ENCODE measurements at regions not wholly inside any gene's neighbourhood (a gene's known extent, or its start where the extent isn't known, plus 50 kb on each side); places are given as distances from the start of the nearest gene placed in this dataset.

GRCh38 chr18:70416496-70416895 is 127.7 kb downstream of the SOCS6 start:
- H2BK120ac ChIP-seq (ENCODE audit: insufficient read depth, low read length, poor library complexity) = no peak overlapping the region
- H4K12ac ChIP-seq (ENCODE audit: low read depth, low read length) = no peak overlapping the region
- no peak for DNase-seq
- H3K9me3 ChIP-seq (ENCODE audit: insufficient read depth, low read depth, low read length) = no peaks in the 10 kb centered on the region
- no peak overlapping the region for H3K4me3 ChIP-seq (ENCODE audit: low read depth, low read length)
- H4K91ac ChIP-seq (ENCODE audit: low read depth, low read length) = no peak overlapping the region
- WGBS (ENCODE audit: extremely low coverage, insufficient coverage, insufficient read length) = no CpG with 5 or more reads among the region's 8 CpGs
- no peaks in the 10 kb centered on the region for H3K79me1 ChIP-seq (ENCODE audit: low read length)
- no peaks in the 10 kb centered on the region for H3K36me3 ChIP-seq (ENCODE audit: control insufficient read depth in 1 of 2, insufficient read depth in 2 of 2, low read length in 2 of 2)
- H2AK5ac ChIP-seq (ENCODE audit: low read length) = no peak overlapping the region
- H3K27me3 ChIP-seq (ENCODE audit: insufficient read depth, low read length) = no peaks in the 10 kb centered on the region
- no peak overlapping the region for H2AFZ ChIP-seq (ENCODE audit: insufficient read depth, low read length, poor library complexity)
- no peak overlapping the region for H2BK5ac ChIP-seq (ENCODE audit: low read depth, low read length, poor library complexity)
- no peak overlapping the region for H3K9ac ChIP-seq (ENCODE audit: low read length)
- H3K4ac ChIP-seq (ENCODE audit: low read depth, low read length) = no peak overlapping the region
- no peaks in the 10 kb centered on the region for H3K79me2 ChIP-seq (ENCODE audit: control insufficient read depth, insufficient read depth, low read length, poor library complexity)
- H3K4me2 ChIP-seq (ENCODE audit: low read length) = no peak overlapping the region
- H3K23ac ChIP-seq (ENCODE audit: low read length) = no peak overlapping the region
- no peak overlapping the region for H2BK12ac ChIP-seq (ENCODE audit: low read length)
- no peak overlapping the region for H3K18ac ChIP-seq (ENCODE audit: low read length)
- no peak overlapping the region for H3K14ac ChIP-seq (ENCODE audit: low read length)
- H4K8ac ChIP-seq (ENCODE audit: low read depth, low read length) = no peak overlapping the region
- no peaks in the 10 kb centered on the region for H3K4me1 ChIP-seq (ENCODE audit: control insufficient read depth in 1 of 2, insufficient read depth in 2 of 2, low read length in 2 of 2)
- H3K27ac ChIP-seq (ENCODE audit: low read depth, low read length) = no peak overlapping the region

- no peak overlapping the region for H3K14ac ChIP-seq (ENCODE audit: low read length)
- H2BK5ac ChIP-seq (ENCODE audit: low read depth, low read length, poor library complexity) = no peak overlapping the region
- no peak overlapping the region for H2BK120ac ChIP-seq (ENCODE audit: insufficient read depth, low read length, poor library complexity)
- H3K27ac ChIP-seq (ENCODE audit: low read depth, low read length) = no peak overlapping the region
- no peaks in the 10 kb centered on the region for H3K36me3 ChIP-seq (ENCODE audit: control insufficient read depth in 1 of 2, insufficient read depth in 2 of 2, low read length in 2 of 2)
- no peaks in the 10 kb centered on the region for H3K79me2 ChIP-seq (ENCODE audit: control insufficient read depth, insufficient read depth, low read length, poor library complexity)
- H2BK12ac ChIP-seq (ENCODE audit: low read length) = no peak overlapping the region
- H2AFZ ChIP-seq (ENCODE audit: insufficient read depth, low read length, poor library complexity) = no peak overlapping the region
- H3K4me3 ChIP-seq (ENCODE audit: low read depth, low read length) = no peak overlapping the region
- H3K9ac ChIP-seq (ENCODE audit: low read length) = no peak overlapping the region
- H3K9me3 ChIP-seq (ENCODE audit: insufficient read depth, low read depth, low read length) = no peaks in the 10 kb centered on the region
- WGBS (ENCODE audit: extremely low coverage, insufficient coverage, insufficient read length) = no CpG with 5 or more reads among the region's 13 CpGs
- no peak overlapping the region for H2AK5ac ChIP-seq (ENCODE audit: low read length)
- no peak overlapping the region for H3K4ac ChIP-seq (ENCODE audit: low read depth, low read length)
- no peak overlapping the region for H3K4me2 ChIP-seq (ENCODE audit: low read length)
- H3K4me1 ChIP-seq (ENCODE audit: control insufficient read depth in 1 of 2, insufficient read depth in 2 of 2, low read length in 2 of 2) = no peaks in the 10 kb centered on the region
- no peak for DNase-seq
- H4K91ac ChIP-seq (ENCODE audit: low read depth, low read length) = no peak overlapping the region
- H3K79me1 ChIP-seq (ENCODE audit: low read length) = no peaks in the 10 kb centered on the region
- H3K27me3 ChIP-seq (ENCODE audit: insufficient read depth, low read length) = no peaks in the 10 kb centered on the region
- no peak overlapping the region for H4K12ac ChIP-seq (ENCODE audit: low read depth, low read length)
- peak overlapping the region; percentile 30 for H3K23ac ChIP-seq (ENCODE audit: low read length)
- H3K18ac ChIP-seq (ENCODE audit: low read length) = no peak overlapping the region
- no peak overlapping the region for H4K8ac ChIP-seq (ENCODE audit: low read depth, low read length)
Observed at GRCh38 chr18:70415823-70416488, 127.1 kb downstream of the SOCS6 start.

- H3K4me3 ChIP-seq (ENCODE audit: low read depth, low read length) = no peak overlapping the region
- H2BK5ac ChIP-seq (ENCODE audit: low read depth, low read length, poor library complexity) = no peak overlapping the region
- H3K23ac ChIP-seq (ENCODE audit: low read length) = no peak overlapping the region
- no peak overlapping the region for H2AK5ac ChIP-seq (ENCODE audit: low read length)
- H3K4me2 ChIP-seq (ENCODE audit: low read length) = no peak overlapping the region
- no peak overlapping the region for H3K18ac ChIP-seq (ENCODE audit: low read length)
- H3K36me3 ChIP-seq (ENCODE audit: control insufficient read depth in 1 of 2, insufficient read depth in 2 of 2, low read length in 2 of 2) = no peaks in the 10 kb centered on the region
- H3K9ac ChIP-seq (ENCODE audit: low read length) = no peak overlapping the region
- H4K12ac ChIP-seq (ENCODE audit: low read depth, low read length) = no peak overlapping the region
- no peaks in the 10 kb centered on the region for H3K79me2 ChIP-seq (ENCODE audit: control insufficient read depth, insufficient read depth, low read length, poor library complexity)
- no peaks in the 10 kb centered on the region for H3K79me1 ChIP-seq (ENCODE audit: low read length)
- H3K14ac ChIP-seq (ENCODE audit: low read length) = no peak overlapping the region
- no peak overlapping the region for H2BK12ac ChIP-seq (ENCODE audit: low read length)
- no peak overlapping the region for H4K8ac ChIP-seq (ENCODE audit: low read depth, low read length)
- H2AFZ ChIP-seq (ENCODE audit: insufficient read depth, low read length, poor library complexity) = no peak overlapping the region
- WGBS (ENCODE audit: extremely low coverage, insufficient coverage, insufficient read length) = no CpG with 5 or more reads among the region's 6 CpGs
- no peak overlapping the region for H4K91ac ChIP-seq (ENCODE audit: low read depth, low read length)
- no peaks in the 10 kb centered on the region for H3K4me1 ChIP-seq (ENCODE audit: control insufficient read depth in 1 of 2, insufficient read depth in 2 of 2, low read length in 2 of 2)
- H3K4ac ChIP-seq (ENCODE audit: low read depth, low read length) = no peak overlapping the region
- H3K27ac ChIP-seq (ENCODE audit: low read depth, low read length) = no peak overlapping the region
- no peaks in the 10 kb centered on the region for H3K9me3 ChIP-seq (ENCODE audit: insufficient read depth, low read depth, low read length)
- no peak for DNase-seq
- no peak overlapping the region for H2BK120ac ChIP-seq (ENCODE audit: insufficient read depth, low read length, poor library complexity)
- no peaks in the 10 kb centered on the region for H3K27me3 ChIP-seq (ENCODE audit: insufficient read depth, low read length)
Observed at GRCh38 chr18:70414315-70414900, 125.6 kb downstream of the SOCS6 start.

GRCh38 chr18:70413455-70413854 is 124.6 kb downstream of the SOCS6 start:
- Histone ChIP-seq H4K8ac (ENCODE audit: low read depth, low read length) (no peak overlapping the region), H4K91ac (ENCODE audit: low read depth, low read length) (no peak overlapping the region), H3K9ac (ENCODE audit: low read length) (no peak overlapping the region), H3K27me3 (ENCODE audit: insufficient read depth, low read length) (no peaks in the 10 kb centered on the region), H2AK5ac (ENCODE audit: low read length) (no peak overlapping the region), H2BK12ac (ENCODE audit: low read length) (no peak overlapping the region), H3K79me1 (ENCODE audit: low read length) (no peaks in the 10 kb centered on the region), H3K79me2 (ENCODE audit: control insufficient read depth, insufficient read depth, low read length, poor library complexity) (no peaks in the 10 kb centered on the region), H2AFZ (ENCODE audit: insufficient read depth, low read length, poor library complexity) (no peak overlapping the region), H3K36me3 (ENCODE audit: control insufficient read depth in 1 of 2, insufficient read depth in 2 of 2, low read length in 2 of 2) (no peaks in the 10 kb centered on the region), H2BK5ac (ENCODE audit: low read depth, low read length, poor library complexity) (no peak overlapping the region), H3K4me2 (ENCODE audit: low read length) (no peak overlapping the region), H2BK120ac (ENCODE audit: insufficient read depth, low read length, poor library complexity) (no peak overlapping the region), H3K23ac (ENCODE audit: low read length) (no peak overlapping the region), H3K4me1 (ENCODE audit: control insufficient read depth in 1 of 2, insufficient read depth in 2 of 2, low read length in 2 of 2) (no peaks in the 10 kb centered on the region), H3K4me3 (ENCODE audit: low read depth, low read length) (no peak overlapping the region), H3K4ac (ENCODE audit: low read depth, low read length) (no peak overlapping the region), H3K27ac (ENCODE audit: low read depth, low read length) (no peak overlapping the region), H4K12ac (ENCODE audit: low read depth, low read length) (no peak overlapping the region), H3K18ac (ENCODE audit: low read length) (no peak overlapping the region), H3K14ac (ENCODE audit: low read length) (no peak overlapping the region), H3K9me3 (ENCODE audit: insufficient read depth, low read depth, low read length) (no peaks in the 10 kb centered on the region)
- WGBS (ENCODE audit: extremely low coverage, insufficient coverage, insufficient read length) = no CpG with 5 or more reads among the region's 3 CpGs
- DNase-seq = no peak
